ENCODE measurements at regions not wholly inside any gene's neighbourhood (a gene's known extent, or its start where the extent isn't known, plus 50 kb on each side); places are given as distances from the start of the nearest gene placed in this dataset.
"Not testable (repeated sequence)": the region's sequence is repeated elsewhere in the genome, so short reads cannot be mapped to it uniquely, and the experiment has no call there.

- no peak for DNase-seq (ENCODE audit: low spot score)
These were observed 51.6 kb upstream of the CNTLN start for GRCh38 chr9:17083258-17083657.

GRCh38 chr9:17082343-17083064, 52.3 kb upstream of the CNTLN start:
- no peak for DNase-seq (ENCODE audit: low spot score)

- DNase-seq (ENCODE audit: low spot score) = no peak
These were observed 53.0 kb upstream of the CNTLN start for GRCh38 chr9:17081814-17082213.

GRCh38 chr9:17081351-17081750, 53.5 kb upstream of the CNTLN start:
- DNase-seq (ENCODE audit: low spot score) = no peak

- no peak for DNase-seq (ENCODE audit: low spot score)
These were observed 58.9 kb upstream of the CNTLN start for GRCh38 chr9:17075758-17076485.

- DNase-seq (ENCODE audit: low spot score) = no peak
These were observed 59.6 kb upstream of the CNTLN start for GRCh38 chr9:17075146-17075757.

GRCh38 chr9:17072563-17072962, 62.3 kb upstream of the CNTLN start:
- not testable (repeated sequence) for DNase-seq (ENCODE audit: low spot score)

GRCh38 chr9:17068671-17069070, 66.2 kb upstream of the CNTLN start:
- DNase-seq (ENCODE audit: low spot score) = no peak

GRCh38 chr9:17065062-17065461, 69.8 kb upstream of the CNTLN start:
- DNase-seq (ENCODE audit: low spot score) = peak; percentile 10

GRCh38 chr9:17064558-17064957, 70.3 kb upstream of the CNTLN start:
- DNase-seq (ENCODE audit: low spot score) = no peak

- DNase-seq (ENCODE audit: low spot score) = peak; percentile 46
These were observed 71.2 kb upstream of the CNTLN start for GRCh38 chr9:17063535-17064135.

- no peak for DNase-seq (ENCODE audit: low spot score)
These were observed 72.3 kb upstream of the CNTLN start for GRCh38 chr9:17062497-17062896.

GRCh38 chr9:17060450-17060849, 74.4 kb upstream of the CNTLN start:
- no peak for DNase-seq (ENCODE audit: low spot score)

GRCh38 chr9:17059465-17059864, 75.4 kb upstream of the CNTLN start:
- no peak for DNase-seq (ENCODE audit: low spot score)

- DNase-seq (ENCODE audit: low spot score) = no peak
These were observed 77.1 kb upstream of the CNTLN start for GRCh38 chr9:17057729-17058128.

- DNase-seq (ENCODE audit: low spot score) = no peak
These were observed 82.2 kb upstream of the CNTLN start for GRCh38 chr9:17052626-17053025.

GRCh38 chr9:17045381-17045940, 89.4 kb upstream of the CNTLN start:
- no peak for DNase-seq (ENCODE audit: low spot score)

GRCh38 chr9:17031546-17031945, 103.3 kb upstream of the CNTLN start:
- DNase-seq (ENCODE audit: low spot score) = no peak

- DNase-seq (ENCODE audit: low spot score) = no peak
These were observed 109.6 kb upstream of the CNTLN start for GRCh38 chr9:17025281-17025680.

GRCh38 chr9:17024129-17024528, 110.7 kb upstream of the CNTLN start:
- DNase-seq (ENCODE audit: low spot score) = no peak

- DNase-seq (ENCODE audit: low spot score) = no peak
These were observed 113.4 kb upstream of the CNTLN start for GRCh38 chr9:17021387-17021970.

GRCh38 chr9:17019398-17019797, 115.4 kb upstream of the CNTLN start:
- no peak for DNase-seq (ENCODE audit: low spot score)
